Upper lobe of left lung (tissue), 4 donors: ENCODE measurements at regions not wholly inside any gene's neighbourhood (a gene's known extent, or its start where the extent isn't known, plus 50 kb on each side); places are given as distances from the start of the nearest gene placed in this dataset.

Source experiments
- POLR2AphosphoS5 ChIP-seq, 2 donors: sonication (generic); formaldehyde crosslinking; IDR thresholded peaks; one replicate each; pipeline ENCODE4 v1.5.1; 2017; ENCODE audit warnings: antibody characterized with exemption in 2 of 2
- TF ChIP-seq, protein P1 (sequence below), 6 experiments: fragments of 450-650 bp in 4 of 6; fragments of 200-600 bp in 2 of 6; sonication (generic) in 2 of 6; IDR thresholded peaks; one replicate each; pipeline ENCODE4 v1.5.1; 2016 to 2019; ENCODE audit warnings: antibody characterized with exemption in 6 of 6

GRCh38 chr4:71862315-71862714 is 78.4 kb upstream of the GC start:
- no peak for TF ChIP-seq POLR2AphosphoS5 (IDR thresholded peaks at IDR 0.05)
- TF ChIP-seq, protein P1, sequence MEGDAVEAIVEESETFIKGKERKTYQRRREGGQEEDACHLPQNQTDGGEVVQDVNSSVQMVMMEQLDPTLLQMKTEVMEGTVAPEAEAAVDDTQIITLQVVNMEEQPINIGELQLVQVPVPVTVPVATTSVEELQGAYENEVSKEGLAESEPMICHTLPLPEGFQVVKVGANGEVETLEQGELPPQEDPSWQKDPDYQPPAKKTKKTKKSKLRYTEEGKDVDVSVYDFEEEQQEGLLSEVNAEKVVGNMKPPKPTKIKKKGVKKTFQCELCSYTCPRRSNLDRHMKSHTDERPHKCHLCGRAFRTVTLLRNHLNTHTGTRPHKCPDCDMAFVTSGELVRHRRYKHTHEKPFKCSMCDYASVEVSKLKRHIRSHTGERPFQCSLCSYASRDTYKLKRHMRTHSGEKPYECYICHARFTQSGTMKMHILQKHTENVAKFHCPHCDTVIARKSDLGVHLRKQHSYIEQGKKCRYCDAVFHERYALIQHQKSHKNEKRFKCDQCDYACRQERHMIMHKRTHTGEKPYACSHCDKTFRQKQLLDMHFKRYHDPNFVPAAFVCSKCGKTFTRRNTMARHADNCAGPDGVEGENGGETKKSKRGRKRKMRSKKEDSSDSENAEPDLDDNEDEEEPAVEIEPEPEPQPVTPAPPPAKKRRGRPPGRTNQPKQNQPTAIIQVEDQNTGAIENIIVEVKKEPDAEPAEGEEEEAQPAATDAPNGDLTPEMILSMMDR (IDR thresholded peaks at IDR 0.05): no peak
